HCT116 (cell line): ENCODE measurements at regions not wholly inside any gene's neighbourhood (a gene's known extent, or its start where the extent isn't known, plus 50 kb on each side); places are given as distances from the start of the nearest gene placed in this dataset.

ENCODE experiments used
- EZH2phosphoT487 ChIP-seq: fragments of 200-600 bp; IDR thresholded peaks from 2 replicates; pipeline ENCODE4 v1.6.1; 2018; ENCODE audit warnings: antibody characterized with exemption, borderline replicate concordance
- TF ChIP-seq, protein P1 (sequence below), 3 experiments: fragments of 200-600 bp in 1 of 3; sonication (generic) in 1 of 3; IDR thresholded peaks in 2 of 3; conservative IDR thresholded peaks in 1 of 3; 2 replicates each; pipeline ENCODE4 v1.5.1; 2012 to 2017; ENCODE audit warnings: low read depth in 2 of 3, low read length in 2 of 3, antibody characterized with exemption in 1 of 3, borderline replicate concordance in 1 of 3, control low read depth in 1 of 3, mild to moderate bottlenecking in 1 of 3, mixed read lengths in 1 of 3, mixed run types in 1 of 3, moderate library complexity in 1 of 3; ENCODE audit not compliant: insufficient read depth in 1 of 3

DNA sequence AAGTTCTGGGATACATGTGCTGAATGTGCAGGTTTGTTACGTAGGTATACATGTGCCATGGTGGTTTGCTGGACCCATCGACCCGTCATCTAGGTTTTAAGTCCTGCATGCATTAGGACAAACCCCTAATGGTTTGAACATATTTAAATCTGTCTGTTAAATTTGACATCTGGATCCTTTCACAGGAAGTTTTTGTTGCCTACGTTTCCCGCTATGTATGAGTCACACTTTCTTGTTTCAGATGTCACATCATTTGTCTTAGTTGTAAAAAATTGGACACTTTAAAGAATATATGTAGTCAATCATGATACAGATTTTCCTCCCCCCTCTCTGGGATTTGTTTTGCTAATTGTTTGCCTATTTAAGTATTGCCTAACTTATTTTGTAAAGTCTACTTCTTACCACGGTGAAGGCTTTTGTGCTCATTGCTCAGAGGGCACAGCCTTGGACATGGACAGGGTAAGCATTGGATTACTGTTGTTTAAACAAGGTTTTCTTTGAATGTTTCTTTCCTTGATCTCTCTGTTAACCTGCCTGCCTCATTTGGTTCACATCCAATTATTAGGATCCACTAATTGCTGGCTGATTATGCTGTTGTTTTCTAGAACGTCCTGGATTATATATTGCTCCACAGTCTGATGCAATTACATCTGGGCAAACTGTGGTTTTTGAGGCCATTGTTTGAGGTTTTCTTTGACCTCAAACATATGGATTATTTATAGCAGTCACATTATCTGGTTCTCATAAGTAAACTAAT is 1441.4 kb downstream of the AACS start:
- TF ChIP-seq, protein P1, sequence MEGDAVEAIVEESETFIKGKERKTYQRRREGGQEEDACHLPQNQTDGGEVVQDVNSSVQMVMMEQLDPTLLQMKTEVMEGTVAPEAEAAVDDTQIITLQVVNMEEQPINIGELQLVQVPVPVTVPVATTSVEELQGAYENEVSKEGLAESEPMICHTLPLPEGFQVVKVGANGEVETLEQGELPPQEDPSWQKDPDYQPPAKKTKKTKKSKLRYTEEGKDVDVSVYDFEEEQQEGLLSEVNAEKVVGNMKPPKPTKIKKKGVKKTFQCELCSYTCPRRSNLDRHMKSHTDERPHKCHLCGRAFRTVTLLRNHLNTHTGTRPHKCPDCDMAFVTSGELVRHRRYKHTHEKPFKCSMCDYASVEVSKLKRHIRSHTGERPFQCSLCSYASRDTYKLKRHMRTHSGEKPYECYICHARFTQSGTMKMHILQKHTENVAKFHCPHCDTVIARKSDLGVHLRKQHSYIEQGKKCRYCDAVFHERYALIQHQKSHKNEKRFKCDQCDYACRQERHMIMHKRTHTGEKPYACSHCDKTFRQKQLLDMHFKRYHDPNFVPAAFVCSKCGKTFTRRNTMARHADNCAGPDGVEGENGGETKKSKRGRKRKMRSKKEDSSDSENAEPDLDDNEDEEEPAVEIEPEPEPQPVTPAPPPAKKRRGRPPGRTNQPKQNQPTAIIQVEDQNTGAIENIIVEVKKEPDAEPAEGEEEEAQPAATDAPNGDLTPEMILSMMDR (IDR thresholded peaks at IDR 0.05 in 2 of 3, conservative IDR thresholded peaks at IDR 0.05 in 1 of 3; ENCODE audit: borderline replicate concordance in 1 of 3, insufficient read depth in 1 of 3, low read depth in 2 of 3, low read length in 2 of 3) = no peak
- no peak for TF ChIP-seq EZH2phosphoT487
